Cardiac muscle cell (in vitro differentiated cells and primary cell): ENCODE measurements at regions not wholly inside any gene's neighbourhood (a gene's known extent, or its start where the extent isn't known, plus 50 kb on each side); places are given as distances from the start of the nearest gene placed in this dataset.

Experiments used
- DNase-seq, 2 donors: peaks; one replicate each; pipeline versions ENCODE4 v3.0.0 to v3.0.0-alpha.2; 2010 to 2017; ENCODE audit warnings: low read depth in 1 of 2, low spot score in 1 of 2
- H3K27ac ChIP-seq: fragments of 200-600 bp; sonication (generic); 2 replicates; pipeline ENCODE4 v1.5.1; 2016
- H3K27me3 ChIP-seq: fragments of 200-600 bp; sonication (generic); 2 replicates; pipeline ENCODE4 v1.6.0; 2016; ENCODE audit warnings: control low read depth
- H3K36me3 ChIP-seq: fragments of 200-600 bp; sonication (generic); 2 replicates; pipeline ENCODE4 v1.5.1; 2016; ENCODE audit warnings: control low read depth
- H3K4me1 ChIP-seq: fragments of 200-600 bp; sonication (generic); 2 replicates; pipeline ENCODE4 v1.8.1; 2017; ENCODE audit warnings: low read depth, mild to moderate bottlenecking, mixed run types
- H3K4me3 ChIP-seq: fragments of 200-600 bp; sonication (generic); 2 replicates; pipeline ENCODE4 v1.5.1; 2016; ENCODE audit warnings: mild to moderate bottlenecking
- H3K9me3 ChIP-seq: fragments of 200-600 bp; sonication (generic); 2 replicates; pipeline ENCODE4 v1.5.1; 2017; ENCODE audit warnings: low read depth, mild to moderate bottlenecking, control low read depth
- CTCF ChIP-seq: IDR thresholded peaks from 2 replicates; pipeline ENCODE4 v1.5.1; 2012; ENCODE audit warnings: low read depth, mild to moderate bottlenecking, low read length

DNA sequence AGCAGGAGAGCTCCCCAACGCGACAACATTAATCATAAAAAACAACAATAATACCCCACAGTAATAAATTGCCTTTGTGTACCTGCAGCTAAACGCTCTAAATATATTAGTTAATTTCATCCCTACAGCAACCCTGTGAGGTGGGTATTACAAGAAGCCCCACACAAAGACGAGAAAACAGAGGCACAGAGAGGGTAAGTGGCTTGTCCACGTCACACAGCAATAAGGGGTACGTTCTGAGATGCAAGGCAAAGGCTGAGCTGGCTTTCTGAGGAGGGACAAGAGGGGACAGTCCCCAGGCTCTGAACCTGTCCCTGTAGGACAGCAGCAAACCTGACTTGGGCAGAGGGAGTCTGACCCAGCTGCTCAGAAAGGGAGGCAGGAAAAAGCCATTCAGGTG, 78.2 kb downstream of the NCOR2 start:
- Histone ChIP-seq H3K27me3 (no peaks in the 10 kb centered on the region), H3K9me3 (no peaks in the 10 kb centered on the region), H3K36me3 (no peaks in the 10 kb centered on the region), H3K27ac (peak overlapping the region; percentile 82), H3K4me3 (no peak overlapping the region), H3K4me1 (peaks cover 63% of the 10 kb centered on the region)
- TF ChIP-seq CTCF = no peak
- no peak for DNase-seq

DNA sequence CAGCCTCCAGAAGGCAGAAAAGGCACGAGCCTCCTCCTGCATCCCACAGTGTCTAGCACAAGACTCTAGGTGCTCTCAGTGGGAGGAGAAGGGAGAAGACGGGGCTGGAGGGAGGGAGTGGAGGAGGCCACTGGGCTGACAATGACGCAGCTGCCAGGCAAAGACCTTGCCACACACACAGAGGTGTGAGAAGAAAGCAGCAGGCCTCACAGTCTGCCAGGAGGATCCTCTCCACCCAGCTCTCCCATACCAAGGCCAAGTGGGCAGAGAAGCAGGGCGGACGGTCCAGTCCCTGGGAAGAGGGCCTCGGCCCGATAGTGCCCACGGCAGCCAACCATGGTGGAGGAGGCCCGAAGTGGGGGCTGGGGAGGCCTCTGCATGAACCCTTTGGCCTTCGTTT, 78.9 kb downstream of the NCOR2 start:
- Histone ChIP-seq H3K9me3 (no peaks in the 10 kb centered on the region), H3K4me1 (peaks cover 63% of the 10 kb centered on the region), H3K27me3 (no peaks in the 10 kb centered on the region), H3K27ac (peak overlapping the region; percentile 82), H3K4me3 (no peak overlapping the region), H3K36me3 (no peaks in the 10 kb centered on the region)
- no peak for TF ChIP-seq CTCF
- no peak for DNase-seq

DNA sequence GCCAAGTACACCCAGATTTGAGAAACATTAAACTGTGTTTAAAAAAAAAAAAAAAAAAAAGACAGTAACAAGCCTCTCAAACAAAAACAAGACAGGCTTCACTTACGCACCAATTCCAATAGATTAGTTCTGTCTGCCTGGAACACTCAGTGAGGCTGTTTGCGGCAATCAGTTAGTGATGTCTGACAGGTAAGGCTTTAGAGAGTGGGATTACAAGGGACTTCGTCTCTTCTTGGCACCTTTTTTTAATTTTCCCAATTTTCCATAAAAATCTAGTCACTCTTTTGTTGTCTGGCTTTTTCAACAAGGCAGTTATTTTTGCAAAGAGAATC, 79.6 kb downstream of the NCOR2 start:
- Histone ChIP-seq H3K36me3 (no peaks in the 10 kb centered on the region), H3K27me3 (no peaks in the 10 kb centered on the region), H3K4me1 (peaks cover 62% of the 10 kb centered on the region), H3K9me3 (no peaks in the 10 kb centered on the region), H3K27ac (peak overlapping the region; percentile 82), H3K4me3 (no peak overlapping the region)
- peak in 1 of 2 donors; percentile 26 for DNase-seq
- no peak for TF ChIP-seq CTCF

- TF ChIP-seq CTCF = no peak
- H3K36me3 ChIP-seq = no peaks in the 10 kb centered on the region
- no peaks in the 10 kb centered on the region for H3K9me3 ChIP-seq
- no peaks in the 10 kb centered on the region for H3K27me3 ChIP-seq
- H3K4me3 ChIP-seq = no peak overlapping the region
- peak overlapping the region; percentile 82 for H3K27ac ChIP-seq
- peaks cover 57% of the 10 kb centered on the region for H3K4me1 ChIP-seq
- DNase-seq = peak; percentile 54 to 88
These were observed 80.2 kb downstream of the NCOR2 start for GRCh38 chr12:124487066-124487833.

- no peak for TF ChIP-seq CTCF
- Histone ChIP-seq H3K36me3 (no peaks in the 10 kb centered on the region), H3K27me3 (no peaks in the 10 kb centered on the region), H3K4me3 (no peak overlapping the region), H3K27ac (peak overlapping the region; percentile 82), H3K9me3 (no peaks in the 10 kb centered on the region), H3K4me1 (peaks cover 49% of the 10 kb centered on the region)
- no peak for DNase-seq
These were observed 81.0 kb downstream of the NCOR2 start for GRCh38 chr12:124486346-124486963.
